ENCODE measurements at regions not wholly inside any gene's neighbourhood (a gene's known extent, or its start where the extent isn't known, plus 50 kb on each side); places are given as distances from the start of the nearest gene placed in this dataset.

DNA sequence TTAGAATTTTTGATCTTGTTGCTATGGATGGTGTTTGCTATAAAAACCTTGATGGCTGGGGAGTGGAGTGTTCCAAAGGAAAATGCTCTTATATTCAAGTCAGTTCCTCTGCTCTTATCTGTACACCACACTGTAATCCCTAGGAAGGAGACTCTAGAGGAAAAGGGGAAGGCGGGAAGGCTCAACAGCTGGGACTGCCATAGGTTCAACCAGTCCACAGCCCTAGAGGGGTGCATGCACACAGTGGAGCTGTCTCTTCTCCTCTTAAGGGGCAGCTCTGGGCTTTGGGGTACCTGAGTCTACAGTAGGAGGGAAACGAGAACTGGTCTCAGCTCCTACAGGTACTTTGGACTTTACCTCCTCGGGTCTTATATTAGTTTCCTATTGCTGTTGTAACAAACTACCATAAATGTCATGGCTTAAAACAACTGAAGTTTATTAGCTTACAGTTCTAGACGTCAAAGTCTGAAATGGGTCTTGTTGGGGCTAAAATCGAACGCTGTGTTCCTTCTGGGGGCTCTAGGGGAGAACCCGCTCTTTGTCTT is 77.2 kb upstream of the ZBED5 start:
- H3K27me3 ChIP-seq (ENCODE audit: control insufficient read depth, insufficient read depth, low read length, poor library complexity, severe bottlenecking) = peaks cover 22% of the 10 kb centered on the region
- TF ChIP-seq, protein P1, sequence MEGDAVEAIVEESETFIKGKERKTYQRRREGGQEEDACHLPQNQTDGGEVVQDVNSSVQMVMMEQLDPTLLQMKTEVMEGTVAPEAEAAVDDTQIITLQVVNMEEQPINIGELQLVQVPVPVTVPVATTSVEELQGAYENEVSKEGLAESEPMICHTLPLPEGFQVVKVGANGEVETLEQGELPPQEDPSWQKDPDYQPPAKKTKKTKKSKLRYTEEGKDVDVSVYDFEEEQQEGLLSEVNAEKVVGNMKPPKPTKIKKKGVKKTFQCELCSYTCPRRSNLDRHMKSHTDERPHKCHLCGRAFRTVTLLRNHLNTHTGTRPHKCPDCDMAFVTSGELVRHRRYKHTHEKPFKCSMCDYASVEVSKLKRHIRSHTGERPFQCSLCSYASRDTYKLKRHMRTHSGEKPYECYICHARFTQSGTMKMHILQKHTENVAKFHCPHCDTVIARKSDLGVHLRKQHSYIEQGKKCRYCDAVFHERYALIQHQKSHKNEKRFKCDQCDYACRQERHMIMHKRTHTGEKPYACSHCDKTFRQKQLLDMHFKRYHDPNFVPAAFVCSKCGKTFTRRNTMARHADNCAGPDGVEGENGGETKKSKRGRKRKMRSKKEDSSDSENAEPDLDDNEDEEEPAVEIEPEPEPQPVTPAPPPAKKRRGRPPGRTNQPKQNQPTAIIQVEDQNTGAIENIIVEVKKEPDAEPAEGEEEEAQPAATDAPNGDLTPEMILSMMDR (conservative IDR thresholded peaks at IDR 0.05) = no peak
- no peak overlapping the region for H3K9ac ChIP-seq (ENCODE audit: extremely low read depth, low read length, poor library complexity, severe bottlenecking)
- H3K9me3 ChIP-seq (ENCODE audit: control insufficient read depth, low read length) = no peaks in the 10 kb centered on the region
- H3K27ac ChIP-seq (ENCODE audit: low read depth, low read length) = no peak overlapping the region
- Mint-ChIP-seq H3K4me1 (peaks cover 3% of the 10 kb centered on the region), H3K9me3 (no peaks in the 10 kb centered on the region), H3K27me3 (ENCODE audit: insufficient read depth) (peaks cover 22% of the 10 kb centered on the region), H3K27ac (no peak overlapping the region), H3K4me3 (no peak overlapping the region), H3K36me3 (ENCODE audit: low read depth) (no peaks in the 10 kb centered on the region)
- H3K4me1 ChIP-seq (ENCODE audit: control insufficient read depth, insufficient read depth, low read length) = no peaks in the 10 kb centered on the region
- 89 to 97% methylated on average over 7 of the region's 7 CpGs for WGBS, 2 experiments (ENCODE audit: insufficient coverage in 1 of 2, insufficient read length in 1 of 2)
- no peaks in the 10 kb centered on the region for H3K36me3 ChIP-seq (ENCODE audit: control insufficient read depth, insufficient read depth, low read length)
- DNase-seq = no peak
- H3K4me3 ChIP-seq (ENCODE audit: low read length) = no peak overlapping the region

DNA sequence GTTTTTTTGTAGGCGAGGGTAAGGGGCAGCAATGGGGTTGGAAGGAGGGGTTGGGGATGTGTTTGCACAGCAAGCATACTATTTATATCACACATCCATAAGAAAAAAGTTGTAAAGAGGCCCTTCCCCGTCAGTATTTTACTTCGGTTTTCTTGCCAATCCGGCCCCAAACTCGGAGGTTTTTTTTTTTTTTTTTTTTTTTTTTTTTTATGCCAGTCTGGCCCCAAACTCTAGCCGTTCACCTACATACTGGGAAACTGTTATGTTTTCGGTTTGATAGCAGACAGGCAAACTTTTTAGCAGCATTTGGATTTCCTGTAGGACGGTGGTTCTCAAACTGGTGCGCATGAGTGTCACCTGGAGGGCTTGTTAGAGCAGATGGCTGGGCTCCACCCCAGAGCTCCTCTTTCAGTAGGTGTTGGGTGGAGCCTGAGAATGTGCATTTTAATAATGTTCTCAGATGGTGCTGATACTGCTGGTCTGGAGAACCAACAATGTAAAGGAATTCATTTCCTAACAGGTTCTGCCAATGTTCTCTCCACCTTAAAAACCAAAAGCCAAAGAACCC is 76.5 kb upstream of the ZBED5 start:
- H3K36me3 Mint-ChIP-seq (ENCODE audit: low read depth) = no peaks in the 10 kb centered on the region
- H3K4me3 Mint-ChIP-seq = peak overlapping the region; percentile 71
- H3K27me3 Mint-ChIP-seq (ENCODE audit: insufficient read depth) = peaks cover 30% of the 10 kb centered on the region
- H3K36me3 ChIP-seq (ENCODE audit: control insufficient read depth, insufficient read depth, low read length) = no peaks in the 10 kb centered on the region
- peaks cover 3% of the 10 kb centered on the region for H3K4me1 Mint-ChIP-seq
- no peaks in the 10 kb centered on the region for H3K9me3 Mint-ChIP-seq
- peak overlapping the region; percentile 82 for H3K27ac Mint-ChIP-seq
- H3K4me1 ChIP-seq (ENCODE audit: control insufficient read depth, insufficient read depth, low read length) = no peaks in the 10 kb centered on the region
- H3K27ac ChIP-seq (ENCODE audit: low read depth, low read length) = no peak overlapping the region
- peak overlapping the region; percentile 88 for H3K4me3 ChIP-seq (ENCODE audit: low read length)
- H3K9me3 ChIP-seq (ENCODE audit: control insufficient read depth, low read length) = no peaks in the 10 kb centered on the region
- TF ChIP-seq, protein P1 (conservative IDR thresholded peaks at IDR 0.05) = no peak
- DNase-seq = peak; percentile 66
- peak overlapping the region; percentile 24 for H3K9ac ChIP-seq (ENCODE audit: extremely low read depth, low read length, poor library complexity, severe bottlenecking)
- 13 to 14% methylated on average over 4 to 8 of the region's 9 CpGs for WGBS, 2 experiments (ENCODE audit: insufficient coverage in 1 of 2, insufficient read length in 1 of 2)
- H3K27me3 ChIP-seq (ENCODE audit: control insufficient read depth, insufficient read depth, low read length, poor library complexity, severe bottlenecking) = peaks cover 29% of the 10 kb centered on the region

DNA sequence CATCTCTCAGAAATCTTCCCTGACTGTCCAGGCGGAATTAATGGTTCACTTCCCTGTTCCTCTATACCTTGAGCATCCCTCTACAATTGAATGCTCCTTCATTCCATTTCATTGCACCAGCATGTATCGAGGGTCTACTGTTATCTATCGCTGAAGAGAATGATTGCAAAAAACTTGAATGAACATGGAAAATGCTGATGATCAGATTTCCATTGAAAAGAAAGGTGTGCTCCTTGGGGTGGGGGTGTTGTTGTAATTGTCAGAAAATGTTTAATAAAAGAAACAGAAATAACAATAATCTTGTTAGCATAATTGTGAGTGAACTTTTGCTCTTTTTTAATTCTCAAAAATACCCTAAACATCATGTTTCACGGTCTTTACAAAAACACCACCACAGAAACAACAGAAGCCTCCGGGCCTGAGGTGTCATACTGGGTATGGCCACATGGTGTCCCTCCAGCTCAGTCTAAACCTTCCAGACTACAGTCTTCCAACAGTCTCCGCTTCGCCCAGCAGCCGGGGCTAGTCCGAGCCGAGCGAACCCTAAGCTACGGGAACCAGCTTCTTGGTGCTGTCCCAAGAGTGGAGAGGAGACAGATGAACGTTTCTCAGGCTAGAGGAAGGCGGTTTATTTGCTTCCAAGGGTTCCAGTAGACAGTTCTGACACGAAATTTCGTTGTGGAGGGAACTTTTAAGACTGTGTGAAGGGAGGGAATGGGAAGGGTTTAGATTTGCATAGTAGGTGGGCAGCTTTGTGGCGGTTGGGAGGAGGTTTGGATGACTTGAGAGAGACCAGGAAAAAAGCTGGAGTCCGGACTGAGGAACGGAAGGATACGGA is 75.8 kb upstream of the ZBED5 start:
- H3K9ac ChIP-seq (ENCODE audit: extremely low read depth, low read length, poor library complexity, severe bottlenecking) = peak overlapping the region; percentile 24
- no peaks in the 10 kb centered on the region for H3K9me3 ChIP-seq (ENCODE audit: control insufficient read depth, low read length)
- H3K36me3 ChIP-seq (ENCODE audit: control insufficient read depth, insufficient read depth, low read length) = no peaks in the 10 kb centered on the region
- peak; percentile 96 for DNase-seq
- H3K4me3 ChIP-seq (ENCODE audit: low read length) = peak overlapping the region; percentile 88
- no peak overlapping the region for H3K27ac ChIP-seq (ENCODE audit: low read depth, low read length)
- no peaks in the 10 kb centered on the region for H3K9me3 Mint-ChIP-seq
- peaks cover 37% of the 10 kb centered on the region for H3K27me3 ChIP-seq (ENCODE audit: control insufficient read depth, insufficient read depth, low read length, poor library complexity, severe bottlenecking)
- H3K4me3 Mint-ChIP-seq = peak overlapping the region; percentile 71
- no peaks in the 10 kb centered on the region for H3K36me3 Mint-ChIP-seq (ENCODE audit: low read depth)
- H3K27ac Mint-ChIP-seq = peak overlapping the region; percentile 82
- 9 to 17% methylated on average over 9 to 19 of the region's 20 CpGs for WGBS, 2 experiments (ENCODE audit: insufficient coverage in 1 of 2, insufficient read length in 1 of 2)
- peaks cover 37% of the 10 kb centered on the region for H3K27me3 Mint-ChIP-seq (ENCODE audit: insufficient read depth)
- TF ChIP-seq, protein P1 (conservative IDR thresholded peaks at IDR 0.05) = peak; percentile 97
- H3K4me1 ChIP-seq (ENCODE audit: control insufficient read depth, insufficient read depth, low read length) = no peaks in the 10 kb centered on the region
- peaks cover 3% of the 10 kb centered on the region for H3K4me1 Mint-ChIP-seq
